GM12878 (cell line): ENCODE measurements at regions not wholly inside any gene's neighbourhood (a gene's known extent, or its start where the extent isn't known, plus 50 kb on each side); places are given as distances from the start of the nearest gene placed in this dataset.

Experiments
- ATAC-seq: fragments of 200-7000 bp; cut with Tn5 transposase; 3 replicates; pipeline ENCODE4 v1.9.1; 2020; ENCODE audit warnings: mild to moderate bottlenecking, moderate library complexity
- BruUV-seq: library from RNA; stranded (reverse); fragments of 400-500 nt; replicated peaks from 2 replicates; lab custom pipeline; 2021; lab: Mats Ljungman, UMichigan
- CTCF ChIA-PET: fragments of 300-600 bp; sonication (Branson Sonifier 250); formaldehyde crosslinking; extraction: SDS; loops from one replicate; lab custom pipeline; 2021; ENCODE audit warnings: inconsistent platforms; lab: Yijun Ruan, JAX
- POLR2A ChIA-PET: fragments of 350-600 bp; formaldehyde crosslinking; extraction: SDS; loops from one replicate; lab custom pipeline; 2021; ENCODE audit warnings: inconsistent platforms; lab: Charles Lee
- RAD21 ChIA-PET: fragments of 300-600 bp; sonication (Branson Sonifier 250); formaldehyde crosslinking; loops from one replicate; lab custom pipeline; 2023; ENCODE audit warnings: antibody characterized with exemption; ENCODE audit not compliant: unreplicated experiment; lab: Charles Lee
- SMC1A ChIA-PET: fragments of 300-600 bp; sonication (Branson Sonifier 250); formaldehyde crosslinking; loops from one replicate; lab custom pipeline; 2023; ENCODE audit not compliant: unreplicated experiment, uncharacterized antibody; lab: Charles Lee
- DNase-seq: peaks from one replicate; pipeline ENCODE4 v3.0.0-alpha.2; 2011; ENCODE audit warnings: low read depth, low spot score
- FAIRE-seq: peaks from 3 replicates; lab custom pipeline; 2011; peaks lifted over from hg19 to GRCh38; lab: Jason Lieb, UNC
- H2AFZ ChIP-seq: 2 replicates; pipeline ENCODE4 v1.6.0; 2011; ENCODE audit warnings: low read depth, low read length, control low read depth; ENCODE audit not compliant: control insufficient read depth
- H3K27ac ChIP-seq: 2 replicates; pipeline ENCODE4 v1.5.1; 2011; ENCODE audit warnings: control low read depth; ENCODE audit not compliant: control insufficient read depth, insufficient read depth
- H3K27me3 ChIP-seq, 2 experiments: replicated peaks in 1 of 2; 2 replicates each; pipeline versions ENCODE4 v1.6.0 to v1.6.1; 2011; ENCODE audit warnings: low read length in 1 of 2; ENCODE audit not compliant: control insufficient read depth in 2 of 2, insufficient read depth in 2 of 2
- H3K36me3 ChIP-seq, 2 experiments: 2 replicates each; pipeline ENCODE4 v1.5.1; 2011; ENCODE audit warnings: low read length in 1 of 2; ENCODE audit not compliant: control insufficient read depth in 2 of 2, insufficient read depth in 2 of 2
- H3K4me1 ChIP-seq: 2 replicates; pipeline ENCODE4 v1.6.1; 2011; ENCODE audit warnings: mild to moderate bottlenecking, low read length, moderate library complexity, mixed read lengths; ENCODE audit not compliant: control insufficient read depth, insufficient read depth
- H3K4me2 ChIP-seq: 2 replicates; pipeline ENCODE4 v1.6.0; 2011; ENCODE audit warnings: control low read depth; ENCODE audit not compliant: control insufficient read depth, insufficient read depth
- H3K4me3 ChIP-seq: fragments of 200-600 bp; sonication (generic); 2 replicates; pipeline ENCODE4 v1.5.1; 2016
- H3K79me2 ChIP-seq: 2 replicates; pipeline ENCODE4 v1.6.0; 2011; ENCODE audit warnings: low read length; ENCODE audit not compliant: control insufficient read depth, insufficient read depth
- H3K9ac ChIP-seq: 2 replicates; pipeline ENCODE4 v1.8.0; 2011; ENCODE audit warnings: low read length, control low read depth, mixed read lengths; ENCODE audit not compliant: control insufficient read depth, insufficient read depth
- H3K9me3 ChIP-seq: replicated peaks from 3 replicates; pipeline ENCODE4 v1.5.1; 2011; ENCODE audit warnings: mild to moderate bottlenecking, low read length; ENCODE audit not compliant: control insufficient read depth, insufficient read depth
- H4K20me1 ChIP-seq: 2 replicates; pipeline ENCODE4 v1.6.0; 2011; ENCODE audit not compliant: control insufficient read depth, insufficient read depth
- CBX3 ChIP-seq: fragments of 200-600 bp; sonication (generic); IDR thresholded peaks from 2 replicates; pipeline ENCODE4 v1.6.1; 2016; ENCODE audit warnings: low read depth, borderline replicate concordance
- CHD2 ChIP-seq: IDR thresholded peaks from 2 replicates; pipeline ENCODE4 v1.6.1; 2011; ENCODE audit warnings: low read depth, low read length, improper control_type of control experiment, borderline replicate concordance
- EED ChIP-seq: sonication (generic); IDR thresholded peaks from 2 replicates; pipeline ENCODE4 v1.6.1; 2016; ENCODE audit warnings: antibody characterized with exemption, low read depth
- HDAC6 ChIP-seq: fragments of 200-600 bp; sonication (generic); IDR thresholded peaks from one replicate; pipeline ENCODE4 v1.8.0; 2017; ENCODE audit warnings: antibody characterized with exemption; ENCODE audit not compliant: unreplicated experiment
- IKZF2 ChIP-seq, 2 experiments: fragments of 450-650 bp; IDR thresholded peaks; 2 replicates each; pipeline ENCODE4 v1.6.1; 2017; ENCODE audit warnings: mild to moderate bottlenecking in 2 of 2, moderate library complexity in 2 of 2
- RB1 ChIP-seq: fragments of 450-650 bp; formaldehyde crosslinking; IDR thresholded peaks from 2 replicates; pipeline ENCODE4 v1.6.1; 2017; ENCODE audit warnings: mild to moderate bottlenecking, borderline replicate concordance
- ZNF384 ChIP-seq: IDR thresholded peaks from 2 replicates; pipeline ENCODE4 v1.6.1; 2012; ENCODE audit warnings: low read depth, mild to moderate bottlenecking, low read length, improper control_type of control experiment, borderline replicate concordance
- WGBS: methylation state at CpG from one replicate; pipeline ENCODE4 v1.1.6; 2016; ENCODE audit warnings: low lambda C conversion rate; ENCODE audit not compliant: insufficient replicate concordance, insufficient coverage; ENCODE audit errors: missing lambda C conversion rate; 5-methylcytosine and 5-hydroxymethylcytosine counted together
- in situ Hi-C: fragments of 300-500 bp; cut with MboI; formaldehyde crosslinking; loops from 9 replicates; pipeline ENCODE4 v1.14.3; 2018; ENCODE audit warnings: mixed read lengths
- intact Hi-C: fragments of 100-400 bp; cut with micrococcal nuclease; formaldehyde crosslinking; loops from one replicate; pipeline ENCODE4 v1.14.2; 2022; ENCODE audit not compliant: unreplicated experiment
- TF ChIP-seq, protein P1 (sequence below): fragments of 150-350 bp; IDR thresholded peaks from 2 replicates; pipeline ENCODE4 v1.6.1; 2016; ENCODE audit warnings: low read depth, low read length
- TF ChIP-seq, protein P2 (sequence below): fragments of 450-650 bp; conservative IDR thresholded peaks from 2 replicates; pipeline ENCODE4 v1.6.1; 2017; ENCODE audit warnings: mild to moderate bottlenecking, moderate library complexity
- TF ChIP-seq, protein P3 (sequence below): IDR thresholded peaks from 2 replicates; pipeline ENCODE4 v1.6.1; 2012; ENCODE audit warnings: low read depth, low read length, improper control_type of control experiment
- TF ChIP-seq, protein P4 (sequence below): fragments of 450-650 bp; IDR thresholded peaks from 2 replicates; pipeline ENCODE4 v1.6.1; 2017; ENCODE audit warnings: low read depth, mild to moderate bottlenecking, moderate library complexity

DNA sequence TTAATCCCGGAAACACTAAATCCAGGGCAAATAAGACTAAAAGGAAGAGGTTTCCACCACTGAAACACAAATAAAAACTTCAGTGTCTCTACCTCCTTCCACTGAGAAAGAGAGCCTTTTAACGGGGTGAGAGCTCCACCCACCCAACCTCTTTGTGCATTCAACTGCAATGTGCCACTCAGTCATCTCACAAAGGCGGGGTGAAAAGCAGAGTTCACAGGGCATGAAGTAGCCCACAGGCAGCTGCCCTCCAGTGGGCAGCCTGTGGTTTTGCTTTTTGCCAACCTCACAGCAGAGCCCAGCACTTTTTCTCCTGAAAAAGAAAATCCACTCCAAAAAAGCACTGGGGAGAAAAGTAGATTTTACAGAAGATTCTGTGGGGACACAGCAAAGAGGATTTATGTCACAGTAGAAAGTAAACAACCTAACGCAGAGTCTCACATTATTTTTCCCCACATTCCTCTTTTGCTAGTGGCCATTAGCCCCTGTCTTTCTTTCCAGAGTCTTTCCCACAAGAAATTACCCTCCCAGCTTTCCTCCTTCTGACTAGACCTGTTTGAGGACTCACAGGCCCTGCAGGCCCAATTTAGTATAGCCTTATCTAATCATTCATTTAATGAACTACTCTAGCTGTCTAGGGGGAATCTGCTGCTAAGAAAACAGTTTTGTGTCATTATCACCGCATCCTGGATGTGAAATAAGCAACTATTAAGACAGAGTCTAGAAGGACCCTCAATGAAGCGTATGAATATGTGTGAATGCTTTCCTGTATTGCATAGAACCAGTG, 753.8 kb upstream of the FOXG1 start (continued):
- TF ChIP-seq, protein P1, sequence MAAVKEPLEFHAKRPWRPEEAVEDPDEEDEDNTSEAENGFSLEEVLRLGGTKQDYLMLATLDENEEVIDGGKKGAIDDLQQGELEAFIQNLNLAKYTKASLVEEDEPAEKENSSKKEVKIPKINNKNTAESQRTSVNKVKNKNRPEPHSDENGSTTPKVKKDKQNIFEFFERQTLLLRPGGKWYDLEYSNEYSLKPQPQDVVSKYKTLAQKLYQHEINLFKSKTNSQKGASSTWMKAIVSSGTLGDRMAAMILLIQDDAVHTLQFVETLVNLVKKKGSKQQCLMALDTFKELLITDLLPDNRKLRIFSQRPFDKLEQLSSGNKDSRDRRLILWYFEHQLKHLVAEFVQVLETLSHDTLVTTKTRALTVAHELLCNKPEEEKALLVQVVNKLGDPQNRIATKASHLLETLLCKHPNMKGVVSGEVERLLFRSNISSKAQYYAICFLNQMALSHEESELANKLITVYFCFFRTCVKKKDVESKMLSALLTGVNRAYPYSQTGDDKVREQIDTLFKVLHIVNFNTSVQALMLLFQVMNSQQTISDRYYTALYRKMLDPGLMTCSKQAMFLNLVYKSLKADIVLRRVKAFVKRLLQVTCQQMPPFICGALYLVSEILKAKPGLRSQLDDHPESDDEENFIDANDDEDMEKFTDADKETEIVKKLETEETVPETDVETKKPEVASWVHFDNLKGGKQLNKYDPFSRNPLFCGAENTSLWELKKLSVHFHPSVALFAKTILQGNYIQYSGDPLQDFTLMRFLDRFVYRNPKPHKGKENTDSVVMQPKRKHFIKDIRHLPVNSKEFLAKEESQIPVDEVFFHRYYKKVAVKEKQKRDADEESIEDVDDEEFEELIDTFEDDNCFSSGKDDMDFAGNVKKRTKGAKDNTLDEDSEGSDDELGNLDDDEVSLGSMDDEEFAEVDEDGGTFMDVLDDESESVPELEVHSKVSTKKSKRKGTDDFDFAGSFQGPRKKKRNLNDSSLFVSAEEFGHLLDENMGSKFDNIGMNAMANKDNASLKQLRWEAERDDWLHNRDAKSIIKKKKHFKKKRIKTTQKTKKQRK: no peak
- TF ChIP-seq, protein P2, sequence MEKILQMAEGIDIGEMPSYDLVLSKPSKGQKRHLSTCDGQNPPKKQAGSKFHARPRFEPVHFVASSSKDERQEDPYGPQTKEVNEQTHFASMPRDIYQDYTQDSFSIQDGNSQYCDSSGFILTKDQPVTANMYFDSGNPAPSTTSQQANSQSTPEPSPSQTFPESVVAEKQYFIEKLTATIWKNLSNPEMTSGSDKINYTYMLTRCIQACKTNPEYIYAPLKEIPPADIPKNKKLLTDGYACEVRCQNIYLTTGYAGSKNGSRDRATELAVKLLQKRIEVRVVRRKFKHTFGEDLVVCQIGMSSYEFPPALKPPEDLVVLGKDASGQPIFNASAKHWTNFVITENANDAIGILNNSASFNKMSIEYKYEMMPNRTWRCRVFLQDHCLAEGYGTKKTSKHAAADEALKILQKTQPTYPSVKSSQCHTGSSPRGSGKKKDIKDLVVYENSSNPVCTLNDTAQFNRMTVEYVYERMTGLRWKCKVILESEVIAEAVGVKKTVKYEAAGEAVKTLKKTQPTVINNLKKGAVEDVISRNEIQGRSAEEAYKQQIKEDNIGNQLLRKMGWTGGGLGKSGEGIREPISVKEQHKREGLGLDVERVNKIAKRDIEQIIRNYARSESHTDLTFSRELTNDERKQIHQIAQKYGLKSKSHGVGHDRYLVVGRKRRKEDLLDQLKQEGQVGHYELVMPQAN: no peak
- TF ChIP-seq CBX3 (no peak), CHD2 (no peak), RB1 (no peak)

DNA sequence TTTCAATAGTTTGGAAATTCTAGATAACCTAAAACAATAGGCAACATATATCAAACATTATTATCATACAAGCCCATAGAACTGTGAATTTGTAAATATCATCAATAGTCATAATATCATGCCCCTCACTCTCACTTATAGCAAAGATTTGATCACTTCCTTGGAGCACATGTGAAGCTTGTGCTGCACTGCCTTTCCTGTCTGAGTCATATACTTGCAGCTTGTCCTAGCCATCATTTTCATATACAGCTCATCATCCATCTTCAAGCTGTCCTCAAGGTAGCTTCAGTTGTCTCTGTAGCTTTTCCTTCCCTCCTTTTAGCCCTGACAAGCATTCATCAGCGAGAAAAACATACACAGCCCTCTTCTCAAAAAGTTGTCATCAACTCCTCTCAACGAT, 746.5 kb upstream of the FOXG1 start:
- Histone ChIP-seq H3K4me1 (no peaks in the 10 kb centered on the region), H3K4me2 (no peak overlapping the region), H3K27ac (no peak overlapping the region), H3K27me3 (no peaks in the 10 kb centered on the region), H3K4me3 (no peak overlapping the region), H4K20me1 (no peaks in the 10 kb centered on the region), H3K9me3 (no peaks in the 10 kb centered on the region), H2AFZ (no peak overlapping the region), H3K79me2 (no peaks in the 10 kb centered on the region), H3K9ac (no peak overlapping the region), H3K36me3 (no peaks in the 10 kb centered on the region)
- SMC1A ChIA-PET: no interaction called here
- RAD21 ChIA-PET: no interaction called here
- intact Hi-C loops: no loop called here
- FAIRE-seq: no peak
- no peak for DNase-seq
- WGBS: 0% methylated on average over 2 of the region's 2 CpGs
- BruUV-seq: no TSS peak
- POLR2A ChIA-PET: no interaction called here
- ATAC-seq: no peak
- CTCF ChIA-PET: no interaction called here
- in situ Hi-C loops: no loop called here
- TF ChIP-seq EED (no peak), ZNF384 (no peak), IKZF2 (IDR thresholded peaks at IDR 0.05) (no peak), HDAC6 (no peak)
- TF ChIP-seq, protein P3, sequence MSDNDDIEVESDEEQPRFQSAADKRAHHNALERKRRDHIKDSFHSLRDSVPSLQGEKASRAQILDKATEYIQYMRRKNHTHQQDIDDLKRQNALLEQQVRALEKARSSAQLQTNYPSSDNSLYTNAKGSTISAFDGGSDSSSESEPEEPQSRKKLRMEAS: no peak
- TF ChIP-seq, protein P4, sequence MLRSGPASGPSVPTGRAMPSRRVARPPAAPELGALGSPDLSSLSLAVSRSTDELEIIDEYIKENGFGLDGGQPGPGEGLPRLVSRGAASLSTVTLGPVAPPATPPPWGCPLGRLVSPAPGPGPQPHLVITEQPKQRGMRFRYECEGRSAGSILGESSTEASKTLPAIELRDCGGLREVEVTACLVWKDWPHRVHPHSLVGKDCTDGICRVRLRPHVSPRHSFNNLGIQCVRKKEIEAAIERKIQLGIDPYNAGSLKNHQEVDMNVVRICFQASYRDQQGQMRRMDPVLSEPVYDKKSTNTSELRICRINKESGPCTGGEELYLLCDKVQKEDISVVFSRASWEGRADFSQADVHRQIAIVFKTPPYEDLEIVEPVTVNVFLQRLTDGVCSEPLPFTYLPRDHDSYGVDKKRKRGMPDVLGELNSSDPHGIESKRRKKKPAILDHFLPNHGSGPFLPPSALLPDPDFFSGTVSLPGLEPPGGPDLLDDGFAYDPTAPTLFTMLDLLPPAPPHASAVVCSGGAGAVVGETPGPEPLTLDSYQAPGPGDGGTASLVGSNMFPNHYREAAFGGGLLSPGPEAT: no peak
- TF ChIP-seq, protein P1: no peak
